Keratinocyte (primary cell): ENCODE measurements at regions not wholly inside any gene's neighbourhood (a gene's known extent, or its start where the extent isn't known, plus 50 kb on each side); places are given as distances from the start of the nearest gene placed in this dataset.

Experiments
- DNase-seq: peaks from one replicate; pipeline ENCODE4 v3.0.0-alpha.2; 2011; ENCODE audit warnings: low read depth, missing footprints, low spot score
- FAIRE-seq: peaks from 2 replicates; lab custom pipeline; 2011; peaks lifted over from hg19 to GRCh38; lab: Jason Lieb, UNC
- H2AFZ ChIP-seq: 2 replicates; pipeline ENCODE4 v1.6.0; 2012; ENCODE audit warnings: low read length, control low read depth, inconsistent platforms; ENCODE audit not compliant: control insufficient read depth
- H3K27ac ChIP-seq: 2 replicates; pipeline ENCODE4 v1.5.1; 2011; ENCODE audit warnings: low read length; ENCODE audit not compliant: control insufficient read depth, insufficient read depth
- H3K27me3 ChIP-seq: 3 replicates; pipeline ENCODE4 v1.6.0; 2011; ENCODE audit warnings: low read length; ENCODE audit not compliant: control insufficient read depth, insufficient read depth; ENCODE audit errors: extremely low read depth
- H3K36me3 ChIP-seq, 2 experiments: 2 replicates in 1 of 2; 3 replicates in 1 of 2; pipeline ENCODE4 v1.5.1; 2011; ENCODE audit warnings: low read length in 2 of 2, mild to moderate bottlenecking in 1 of 2; ENCODE audit not compliant: control insufficient read depth in 2 of 2, insufficient read depth in 2 of 2; ENCODE audit errors: extremely low read depth in 1 of 2
- H3K4me1 ChIP-seq: 3 replicates; pipeline ENCODE4 v1.5.1; 2011; ENCODE audit warnings: low read length; ENCODE audit not compliant: control insufficient read depth, insufficient read depth; ENCODE audit errors: extremely low read depth
- H3K4me2 ChIP-seq: 3 replicates; pipeline ENCODE4 v1.6.0; 2011; ENCODE audit warnings: low read depth, low read length; ENCODE audit not compliant: control insufficient read depth, insufficient read depth; ENCODE audit errors: extremely low read depth
- H3K4me3 ChIP-seq, 3 experiments: fragments of 200-600 bp in 1 of 3; sonication (generic) in 1 of 3; 2 replicates in 2 of 3; 3 replicates in 1 of 3; pipeline ENCODE4 v1.5.1; 2011 to 2016; ENCODE audit warnings: low read length in 3 of 3, mild to moderate bottlenecking in 3 of 3, control low read depth in 2 of 3, inconsistent platforms in 1 of 3, low read depth in 1 of 3, mixed read lengths in 1 of 3, mixed run types in 1 of 3, moderate library complexity in 1 of 3; ENCODE audit not compliant: control insufficient read depth in 2 of 3, insufficient read depth in 2 of 3; ENCODE audit errors: extremely low read depth in 1 of 3
- H3K79me2 ChIP-seq: 2 replicates; pipeline ENCODE4 v1.6.0; 2012; ENCODE audit warnings: low read length; ENCODE audit not compliant: control insufficient read depth, insufficient read depth
- H3K9ac ChIP-seq: 3 replicates; pipeline ENCODE4 v1.6.0; 2011; ENCODE audit warnings: low read length; ENCODE audit not compliant: control insufficient read depth, insufficient read depth; ENCODE audit errors: extremely low read depth
- H3K9me1 ChIP-seq: 3 replicates; pipeline ENCODE4 v1.6.0; 2011; ENCODE audit warnings: low read length; ENCODE audit not compliant: control insufficient read depth, insufficient read depth; ENCODE audit errors: extremely low read depth
- H3K9me3 ChIP-seq: 2 replicates; pipeline ENCODE4 v1.5.1; 2012; ENCODE audit warnings: low read depth, low read length; ENCODE audit not compliant: control insufficient read depth
- H4K20me1 ChIP-seq: 3 replicates; pipeline ENCODE4 v1.6.0; 2011; ENCODE audit warnings: low read length; ENCODE audit not compliant: control insufficient read depth, insufficient read depth; ENCODE audit errors: extremely low read depth
- CTCF ChIP-seq, 3 experiments: IDR thresholded peaks in 1 of 3; conservative IDR thresholded peaks in 1 of 3; optimal IDR thresholded peaks in 1 of 3; 2 replicates in 2 of 3; 3 replicates in 1 of 3; pipeline versions ENCODE3 to v1.5.1; 2011; ENCODE audit warnings: low read length in 3 of 3, mild to moderate bottlenecking in 3 of 3, moderate library complexity in 2 of 3, control low read depth in 1 of 3, inconsistent platforms in 1 of 3; ENCODE audit not compliant: insufficient read depth in 2 of 3; ENCODE audit errors: extremely low read depth in 1 of 3
- EZH2 ChIP-seq: IDR thresholded peaks from one replicate; pipeline ENCODE4 v1.6.1; 2012; ENCODE audit warnings: inconsistent platforms, mild to moderate bottlenecking, low read length, moderate library complexity
- dilution Hi-C: fragments of 300-500 bp; cut with MboI; formaldehyde crosslinking; loops from one replicate; pipeline ENCODE4 v1.7.0; 2020; ENCODE audit warnings: low sequenced_read_pairs; ENCODE audit not compliant: extremely low pct_ligation_motif_present

- H3K9ac ChIP-seq, result no peak overlapping the region
- peaks cover 30% of the 10 kb centered on the region for H3K9me3 ChIP-seq
- FAIRE-seq (no peak), DNase-seq (no peak)
- dilution Hi-C loops, result no loop called here
- H2AFZ ChIP-seq, result no peak overlapping the region
- H3K4me2 ChIP-seq, result no peak overlapping the region
- H3K4me3 ChIP-seq, result no peak overlapping the region
- H3K79me2 ChIP-seq, result no peaks in the 10 kb centered on the region
- H3K9me1 ChIP-seq, result no peaks in the 10 kb centered on the region
- H3K4me1 ChIP-seq, result no peaks in the 10 kb centered on the region
- no peaks in the 10 kb centered on the region for H4K20me1 ChIP-seq
- H3K36me3 ChIP-seq, result no peaks in the 10 kb centered on the region
- no peak overlapping the region for H3K27ac ChIP-seq
- TF ChIP-seq EZH2 (no peak), CTCF (optimal IDR thresholded peaks at IDR 0.05 in 1 of 3, IDR thresholded peaks at IDR 0.05 in 1 of 3, conservative IDR thresholded peaks at IDR 0.05 in 1 of 3; ENCODE audit: extremely low read depth in 1 of 3, insufficient read depth in 2 of 3, low read length in 3 of 3) (no peak)
- H3K27me3 ChIP-seq, result no peaks in the 10 kb centered on the region
Measured at GRCh38 chr22:49525801-49526535, 301.7 kb downstream of the BRD1 start.

- Histone ChIP-seq H3K9ac (no peak overlapping the region), H3K4me3 (no peak overlapping the region), H3K27ac (no peak overlapping the region), H3K27me3 (no peaks in the 10 kb centered on the region), H3K4me2 (no peak overlapping the region), H3K4me1 (no peaks in the 10 kb centered on the region), H3K9me3 (peaks cover 34% of the 10 kb centered on the region), H3K36me3 (no peaks in the 10 kb centered on the region), H3K9me1 (no peaks in the 10 kb centered on the region), H4K20me1 (no peaks in the 10 kb centered on the region), H2AFZ (no peak overlapping the region), H3K79me2 (no peaks in the 10 kb centered on the region)
- FAIRE-seq (no peak), DNase-seq (no peak)
- TF ChIP-seq CTCF (optimal IDR thresholded peaks at IDR 0.05 in 1 of 3, IDR thresholded peaks at IDR 0.05 in 1 of 3, conservative IDR thresholded peaks at IDR 0.05 in 1 of 3; ENCODE audit: extremely low read depth in 1 of 3, insufficient read depth in 2 of 3, low read length in 3 of 3), result no peak
- no peak for TF ChIP-seq EZH2
- dilution Hi-C loops, result no loop called here
Measured at GRCh38 chr22:49525360-49525759, 302.3 kb downstream of the BRD1 start.
